ENCODE measurements at regions not wholly inside any gene's neighbourhood (a gene's known extent, or its start where the extent isn't known, plus 50 kb on each side); places are given as distances from the start of the nearest gene placed in this dataset.

- H3K4me3 ChIP-seq (ENCODE audit: low read depth, low read length) = no peak overlapping the region
- WGBS = 47% methylated on average over 2 of the region's 2 CpGs
- H3K4me1 ChIP-seq (ENCODE audit: insufficient read depth) = no peaks in the 10 kb centered on the region
- DNase-seq (ENCODE audit: extremely low spot score) = no peak
- H3K27ac ChIP-seq (ENCODE audit: low read depth) = no peak overlapping the region
- no peaks in the 10 kb centered on the region for H3K36me3 ChIP-seq (ENCODE audit: insufficient read depth)
Observed at GRCh38 chr2:88320076-88320773, 132.3 kb downstream of the FOXI3 start.

DNA sequence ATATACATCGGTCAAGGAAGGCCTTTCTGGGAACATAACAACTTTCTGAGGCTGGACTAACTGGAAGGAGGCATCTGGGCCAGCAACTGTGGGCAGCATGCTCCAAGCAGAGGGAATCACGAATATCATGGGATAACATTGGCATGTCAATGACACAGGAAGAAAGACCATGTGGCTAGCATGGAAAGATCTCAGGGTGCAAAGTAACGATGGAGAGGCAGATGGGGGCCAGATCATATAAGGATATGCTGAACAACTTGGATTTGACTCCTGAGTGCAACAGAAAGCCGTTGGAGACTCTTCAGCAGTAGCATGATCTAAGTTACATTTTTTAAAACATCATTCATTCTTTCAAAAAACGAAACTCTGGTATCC, 133.6 kb downstream of the FOXI3 start:
- Histone ChIP-seq H3K4me1 (ENCODE audit: insufficient read depth) (no peaks in the 10 kb centered on the region), H3K36me3 (ENCODE audit: insufficient read depth) (no peaks in the 10 kb centered on the region), H3K27ac (ENCODE audit: low read depth) (no peak overlapping the region), H3K4me3 (ENCODE audit: low read depth, low read length) (no peak overlapping the region)
- 60% methylated on average over 5 of the region's 5 CpGs for WGBS
- no peak for DNase-seq (ENCODE audit: extremely low spot score)

DNA sequence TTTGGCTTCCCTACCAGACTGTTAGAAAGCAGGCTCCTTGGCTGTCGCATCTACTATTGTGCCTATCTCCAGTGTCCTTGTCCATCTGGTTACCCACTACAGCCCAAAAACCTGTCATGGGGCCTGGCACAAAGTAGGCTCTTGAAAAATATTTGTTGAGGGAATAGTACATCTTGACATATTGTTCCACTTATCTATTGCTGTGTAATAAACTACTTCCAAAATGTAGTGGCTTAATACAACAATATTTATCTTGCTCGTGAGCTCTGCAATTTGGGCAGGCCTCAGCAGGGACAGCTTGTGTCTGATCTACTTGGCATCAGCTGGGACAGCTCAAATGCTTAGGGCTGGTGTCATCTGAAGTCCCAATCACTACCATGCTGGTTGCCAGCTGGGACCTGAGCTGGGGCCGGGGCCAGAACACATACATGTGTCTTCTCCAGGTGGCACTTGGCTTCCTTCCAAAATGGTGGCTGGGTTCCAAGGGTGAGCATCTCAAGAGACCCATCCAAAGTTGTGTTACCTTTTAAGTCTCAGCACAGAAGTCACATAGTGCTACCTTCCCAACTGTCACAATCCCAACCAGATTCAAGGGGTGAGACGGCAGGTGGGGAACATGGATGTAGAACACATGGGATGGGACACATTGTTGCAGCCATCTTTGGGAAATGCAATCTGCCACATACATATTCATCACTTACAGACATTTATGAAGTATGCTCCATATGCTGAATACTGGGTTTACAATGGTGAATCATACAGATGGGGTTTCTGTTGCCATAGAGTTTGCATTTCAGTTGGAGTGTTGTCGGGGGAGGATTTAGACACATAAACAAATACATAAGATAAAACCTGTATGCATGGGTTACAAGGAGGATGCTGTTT, 134.2 kb downstream of the FOXI3 start:
- no peaks in the 10 kb centered on the region for H3K36me3 ChIP-seq (ENCODE audit: insufficient read depth)
- no peak overlapping the region for H3K27ac ChIP-seq (ENCODE audit: low read depth)
- H3K4me3 ChIP-seq (ENCODE audit: low read depth, low read length) = no peak overlapping the region
- DNase-seq (ENCODE audit: extremely low spot score) = no peak
- WGBS = 68% methylated on average over 5 of the region's 5 CpGs
- no peaks in the 10 kb centered on the region for H3K4me1 ChIP-seq (ENCODE audit: insufficient read depth)

DNA sequence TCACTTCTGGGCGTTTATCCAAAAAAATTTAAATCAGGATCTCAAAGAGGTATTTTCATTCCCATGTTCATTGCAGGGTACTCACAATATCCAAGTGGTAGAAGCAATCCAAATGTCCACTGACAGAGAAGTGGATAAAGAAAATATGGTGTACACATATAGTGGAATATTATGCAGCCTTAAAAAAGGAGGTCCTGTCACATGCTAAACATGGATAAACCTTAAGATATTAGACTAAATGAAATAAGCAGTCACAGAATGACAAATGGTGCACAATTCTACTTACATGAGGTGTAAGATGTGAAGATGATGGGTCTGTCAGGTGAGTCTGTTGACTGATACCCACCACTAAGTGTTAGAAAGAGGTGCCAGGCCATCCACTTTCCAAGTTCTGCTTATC, 140.6 kb downstream of the THNSL2 start:
- WGBS = 81% methylated on average over 1 of the region's 1 CpG
- DNase-seq (ENCODE audit: extremely low spot score) = no peak
- no peak overlapping the region for H3K27ac ChIP-seq (ENCODE audit: low read depth)
- H3K4me1 ChIP-seq (ENCODE audit: insufficient read depth) = no peaks in the 10 kb centered on the region
- no peak overlapping the region for H3K4me3 ChIP-seq (ENCODE audit: low read depth, low read length)
- H3K36me3 ChIP-seq (ENCODE audit: insufficient read depth) = no peaks in the 10 kb centered on the region

GRCh38 chr2:88307817-88308216, 137.7 kb downstream of the THNSL2 start:
- Histone ChIP-seq H3K36me3 (ENCODE audit: insufficient read depth) (no peaks in the 10 kb centered on the region), H3K27ac (ENCODE audit: low read depth) (no peak overlapping the region), H3K4me3 (ENCODE audit: low read depth, low read length) (no peak overlapping the region), H3K4me1 (ENCODE audit: insufficient read depth) (no peaks in the 10 kb centered on the region)
- no peak for DNase-seq (ENCODE audit: extremely low spot score)

GRCh38 chr2:88303865-88304264, 133.7 kb downstream of the THNSL2 start:
- H3K4me3 ChIP-seq (ENCODE audit: low read depth, low read length) = no peak overlapping the region
- DNase-seq (ENCODE audit: extremely low spot score) = no peak
- no peaks in the 10 kb centered on the region for H3K4me1 ChIP-seq (ENCODE audit: insufficient read depth)
- WGBS = 91% methylated on average over 3 of the region's 3 CpGs
- H3K27ac ChIP-seq (ENCODE audit: low read depth) = no peak overlapping the region
- H3K36me3 ChIP-seq (ENCODE audit: insufficient read depth) = no peaks in the 10 kb centered on the region

DNA sequence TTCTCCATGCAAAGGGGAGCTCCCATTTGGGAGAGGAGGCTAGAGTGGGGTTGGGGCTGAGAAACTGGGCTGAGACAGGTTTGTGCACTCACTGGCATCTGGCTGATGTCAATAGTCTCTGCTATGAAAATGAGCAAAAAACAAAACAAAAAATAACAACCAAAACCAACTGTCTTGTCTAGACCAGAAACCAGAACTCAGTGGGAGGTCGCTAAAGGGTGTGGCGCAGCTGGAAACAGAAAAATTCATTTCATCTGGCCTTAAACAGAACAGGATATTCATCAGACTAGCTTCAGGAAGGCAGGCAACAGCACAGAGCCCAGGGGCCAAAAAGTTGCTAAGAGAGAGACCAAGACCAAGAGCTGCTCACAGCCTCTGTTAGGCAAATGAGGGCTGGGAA, 126.1 kb downstream of the THNSL2 start:
- no peaks in the 10 kb centered on the region for H3K4me1 ChIP-seq (ENCODE audit: insufficient read depth)
- no peak for DNase-seq (ENCODE audit: extremely low spot score)
- 80% methylated on average over 2 of the region's 2 CpGs for WGBS
- no peak overlapping the region for H3K4me3 ChIP-seq (ENCODE audit: low read depth, low read length)
- no peak overlapping the region for H3K27ac ChIP-seq (ENCODE audit: low read depth)
- no peaks in the 10 kb centered on the region for H3K36me3 ChIP-seq (ENCODE audit: insufficient read depth)

GRCh38 chr2:88283886-88284592, 113.9 kb downstream of the THNSL2 start:
- Histone ChIP-seq H3K36me3 (ENCODE audit: insufficient read depth) (no peaks in the 10 kb centered on the region), H3K4me1 (ENCODE audit: insufficient read depth) (no peaks in the 10 kb centered on the region), H3K27ac (ENCODE audit: low read depth) (no peak overlapping the region), H3K4me3 (ENCODE audit: low read depth, low read length) (no peak overlapping the region)
- 40% methylated on average over 43 of the region's 43 CpGs for WGBS
- DNase-seq (ENCODE audit: extremely low spot score) = no peak

DNA sequence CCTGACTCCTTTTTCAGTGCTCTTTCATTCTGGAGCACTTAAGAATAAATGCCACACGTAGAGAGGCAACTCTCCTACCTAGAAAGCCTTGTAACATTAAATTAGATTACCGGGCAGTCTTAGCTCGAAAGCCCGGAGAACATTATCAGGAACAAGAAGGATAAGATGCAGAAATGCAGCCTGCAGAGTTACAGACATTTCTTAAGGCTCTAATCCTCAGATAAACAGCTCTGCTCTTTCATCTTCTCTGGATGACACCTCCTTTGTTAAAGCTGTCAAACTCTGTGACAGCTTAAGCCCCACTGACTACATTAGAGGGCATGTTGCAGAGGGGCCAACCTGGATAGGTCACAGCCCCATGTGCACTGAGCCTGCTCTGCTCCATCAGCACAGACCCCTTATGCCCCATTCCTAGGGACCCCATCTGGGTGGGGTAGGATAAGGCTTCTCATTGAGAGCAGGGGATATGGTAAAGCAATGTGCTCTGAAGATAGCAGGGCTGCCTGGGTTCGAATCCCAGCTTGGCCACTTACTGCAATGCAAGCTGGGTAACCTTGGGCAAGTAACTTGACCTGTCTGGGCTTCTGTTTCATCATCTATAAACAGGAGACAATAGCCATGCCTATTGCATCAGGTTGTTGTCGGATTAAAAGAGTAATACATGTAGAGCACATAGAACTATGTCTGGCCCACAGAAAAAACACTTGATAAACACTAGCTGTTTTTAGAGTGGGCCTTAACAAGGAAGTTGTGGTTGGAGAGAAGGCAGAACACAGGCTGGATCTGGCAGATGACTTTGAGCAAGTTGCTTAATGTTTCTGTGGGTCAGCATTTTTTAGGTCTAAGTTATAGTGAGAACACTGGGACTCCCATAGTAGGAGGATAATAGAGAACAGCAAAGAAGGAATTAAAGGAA, 111.4 kb downstream of the THNSL2 start:
- Histone ChIP-seq H3K27ac (ENCODE audit: low read depth) (no peak overlapping the region), H3K4me3 (ENCODE audit: low read depth, low read length) (no peak overlapping the region), H3K4me1 (ENCODE audit: insufficient read depth) (no peaks in the 10 kb centered on the region), H3K36me3 (ENCODE audit: insufficient read depth) (no peaks in the 10 kb centered on the region)
- no peak for DNase-seq (ENCODE audit: extremely low spot score)
- 36% methylated on average over 6 of the region's 6 CpGs for WGBS

GRCh38 chr2:88269836-88270235, 99.7 kb downstream of the THNSL2 start:
- no peak for DNase-seq (ENCODE audit: extremely low spot score)
- Histone ChIP-seq H3K36me3 (ENCODE audit: insufficient read depth) (no peaks in the 10 kb centered on the region), H3K27ac (ENCODE audit: low read depth) (no peak overlapping the region), H3K4me1 (ENCODE audit: insufficient read depth) (no peaks in the 10 kb centered on the region), H3K4me3 (ENCODE audit: low read depth, low read length) (no peak overlapping the region)
- 69% methylated on average over 5 of the region's 5 CpGs for WGBS

- no peak for DNase-seq (ENCODE audit: extremely low spot score)
- no peak overlapping the region for H3K4me3 ChIP-seq (ENCODE audit: low read depth, low read length)
- 51% methylated on average over 8 of the region's 8 CpGs for WGBS
Observed at GRCh38 chr2:88265352-88266303, 95.5 kb downstream of the THNSL2 start.

GRCh38 chr2:88263861-88264260, 93.7 kb downstream of the THNSL2 start:
- H3K4me3 ChIP-seq (ENCODE audit: low read depth, low read length) = no peak overlapping the region
- H3K4me1 ChIP-seq (ENCODE audit: insufficient read depth) = no peaks in the 10 kb centered on the region
- no peak overlapping the region for H3K27ac ChIP-seq (ENCODE audit: low read depth)
- no peaks in the 10 kb centered on the region for H3K36me3 ChIP-seq (ENCODE audit: insufficient read depth)
- WGBS = 74% methylated on average over 5 of the region's 5 CpGs
- DNase-seq (ENCODE audit: extremely low spot score) = no peak

More at GRCh38 chr2:88265352-88266303, 95.5 kb downstream of the THNSL2 start:
- H3K4me1 ChIP-seq (ENCODE audit: insufficient read depth) = no peaks in the 10 kb centered on the region
- no peak overlapping the region for H3K27ac ChIP-seq (ENCODE audit: low read depth)
- H3K36me3 ChIP-seq (ENCODE audit: insufficient read depth) = no peaks in the 10 kb centered on the region
